ENCODE measurements at regions not wholly inside any gene's neighbourhood (a gene's known extent, or its start where the extent isn't known, plus 50 kb on each side); places are given as distances from the start of the nearest gene placed in this dataset.

DNA sequence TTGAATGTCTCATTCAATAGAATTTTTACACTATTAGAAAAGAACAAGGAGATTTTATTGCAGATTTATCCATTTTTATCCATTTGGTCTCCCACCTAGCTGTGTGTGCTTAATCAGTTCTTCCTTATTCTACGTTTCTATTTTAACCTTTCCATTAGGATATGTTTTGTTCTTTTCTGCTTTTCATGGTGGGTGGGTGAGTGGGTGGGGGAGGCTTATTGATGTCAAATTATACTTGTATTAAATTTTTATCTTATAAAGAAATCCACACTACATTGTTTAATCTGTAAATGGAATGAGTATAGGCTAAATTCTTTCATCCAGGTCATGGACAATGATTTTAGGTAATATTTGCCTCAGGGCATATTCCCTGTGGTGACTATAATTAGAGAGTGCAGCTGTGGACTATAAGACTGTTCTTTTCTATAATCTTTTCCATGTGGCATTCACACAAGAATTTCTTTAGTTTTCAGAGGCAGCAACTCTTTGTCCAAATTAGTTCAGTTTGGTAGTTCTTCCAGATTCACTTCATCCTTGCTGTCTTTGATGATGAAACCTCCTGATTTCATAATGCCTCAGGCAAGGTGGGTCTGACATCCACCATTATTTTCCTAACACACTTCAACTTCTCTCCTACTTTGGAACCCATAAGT is 2451.8 kb downstream of the PCDH7 start:
- Mint-ChIP-seq H3K4me1 (no peaks in the 10 kb centered on the region), H3K4me3 (no peak overlapping the region), H3K36me3 (ENCODE audit: low read depth) (no peaks in the 10 kb centered on the region), H3K27ac (no peak overlapping the region), H3K9me3 (no peaks in the 10 kb centered on the region), H3K27me3 (ENCODE audit: low read depth) (no peaks in the 10 kb centered on the region)
- TF ChIP-seq, protein P1, sequence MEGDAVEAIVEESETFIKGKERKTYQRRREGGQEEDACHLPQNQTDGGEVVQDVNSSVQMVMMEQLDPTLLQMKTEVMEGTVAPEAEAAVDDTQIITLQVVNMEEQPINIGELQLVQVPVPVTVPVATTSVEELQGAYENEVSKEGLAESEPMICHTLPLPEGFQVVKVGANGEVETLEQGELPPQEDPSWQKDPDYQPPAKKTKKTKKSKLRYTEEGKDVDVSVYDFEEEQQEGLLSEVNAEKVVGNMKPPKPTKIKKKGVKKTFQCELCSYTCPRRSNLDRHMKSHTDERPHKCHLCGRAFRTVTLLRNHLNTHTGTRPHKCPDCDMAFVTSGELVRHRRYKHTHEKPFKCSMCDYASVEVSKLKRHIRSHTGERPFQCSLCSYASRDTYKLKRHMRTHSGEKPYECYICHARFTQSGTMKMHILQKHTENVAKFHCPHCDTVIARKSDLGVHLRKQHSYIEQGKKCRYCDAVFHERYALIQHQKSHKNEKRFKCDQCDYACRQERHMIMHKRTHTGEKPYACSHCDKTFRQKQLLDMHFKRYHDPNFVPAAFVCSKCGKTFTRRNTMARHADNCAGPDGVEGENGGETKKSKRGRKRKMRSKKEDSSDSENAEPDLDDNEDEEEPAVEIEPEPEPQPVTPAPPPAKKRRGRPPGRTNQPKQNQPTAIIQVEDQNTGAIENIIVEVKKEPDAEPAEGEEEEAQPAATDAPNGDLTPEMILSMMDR (IDR thresholded peaks at IDR 0.05; ENCODE audit: unreplicated experiment in 3 of 3) = no peak

DNA sequence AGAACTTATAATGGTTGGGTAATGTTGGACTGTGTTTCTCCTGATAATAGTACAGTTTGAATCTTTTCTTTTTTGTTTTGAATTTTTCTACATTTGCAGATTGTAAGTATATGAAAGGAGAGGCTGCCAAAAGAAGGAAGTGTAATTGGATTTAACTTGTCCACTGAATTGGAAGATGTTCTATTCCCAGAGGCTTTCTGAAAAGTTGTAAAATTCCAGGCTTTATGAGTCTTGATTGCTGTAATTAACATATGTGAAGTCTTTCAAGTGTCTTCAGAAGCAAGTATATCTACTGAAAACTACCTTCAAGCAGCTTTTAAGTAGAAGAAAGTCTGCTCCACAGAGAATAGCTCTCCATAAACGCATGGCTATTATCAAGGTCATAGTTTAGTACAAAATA is 2456.4 kb downstream of the PCDH7 start:
- Mint-ChIP-seq H3K27me3 (ENCODE audit: low read depth) (no peaks in the 10 kb centered on the region), H3K36me3 (ENCODE audit: low read depth) (no peaks in the 10 kb centered on the region), H3K4me3 (no peak overlapping the region), H3K4me1 (no peaks in the 10 kb centered on the region), H3K9me3 (peaks cover 8% of the 10 kb centered on the region), H3K27ac (no peak overlapping the region)
- TF ChIP-seq, protein P1 (IDR thresholded peaks at IDR 0.05; ENCODE audit: unreplicated experiment in 3 of 3) = no peak

DNA sequence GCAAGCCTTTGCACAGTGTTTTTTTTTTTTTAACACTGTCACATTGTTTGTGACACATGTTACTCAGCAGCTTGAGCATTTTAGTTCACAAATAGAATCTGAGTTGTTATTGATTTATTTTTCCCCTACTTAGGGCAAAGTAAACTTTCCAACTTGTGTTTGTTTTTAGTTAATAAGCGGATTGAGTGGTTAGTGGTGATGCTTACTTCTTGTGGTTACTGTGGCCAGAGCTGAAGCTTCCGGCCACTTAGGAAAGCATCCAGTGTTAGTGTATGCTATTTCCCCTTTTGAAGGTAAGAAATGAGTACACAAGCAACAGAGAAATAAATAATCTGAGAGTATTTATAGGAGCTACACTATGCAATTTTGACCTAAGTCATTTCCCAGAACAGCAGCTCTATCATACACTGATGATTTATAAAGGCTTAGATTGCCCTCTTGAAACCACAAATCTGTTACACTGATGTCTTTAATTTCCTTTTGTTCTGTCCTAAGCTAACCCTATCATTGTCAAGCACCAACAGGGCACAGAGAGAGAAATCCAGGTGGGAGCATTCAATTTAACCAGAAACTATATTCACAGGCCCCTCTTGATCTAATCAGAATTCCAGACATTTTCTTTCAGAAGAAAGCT is 2464.6 kb downstream of the PCDH7 start:
- Mint-ChIP-seq H3K36me3 (ENCODE audit: low read depth) (no peaks in the 10 kb centered on the region), H3K4me3 (no peak overlapping the region), H3K9me3 (peaks cover 15% of the 10 kb centered on the region), H3K27ac (peak overlapping the region in 1 of 3 experiments; percentile 27), H3K27me3 (ENCODE audit: low read depth) (no peaks in the 10 kb centered on the region), H3K4me1 (no peaks in the 10 kb centered on the region)
- TF ChIP-seq, protein P1 (IDR thresholded peaks at IDR 0.05; ENCODE audit: unreplicated experiment in 3 of 3) = no peak

DNA sequence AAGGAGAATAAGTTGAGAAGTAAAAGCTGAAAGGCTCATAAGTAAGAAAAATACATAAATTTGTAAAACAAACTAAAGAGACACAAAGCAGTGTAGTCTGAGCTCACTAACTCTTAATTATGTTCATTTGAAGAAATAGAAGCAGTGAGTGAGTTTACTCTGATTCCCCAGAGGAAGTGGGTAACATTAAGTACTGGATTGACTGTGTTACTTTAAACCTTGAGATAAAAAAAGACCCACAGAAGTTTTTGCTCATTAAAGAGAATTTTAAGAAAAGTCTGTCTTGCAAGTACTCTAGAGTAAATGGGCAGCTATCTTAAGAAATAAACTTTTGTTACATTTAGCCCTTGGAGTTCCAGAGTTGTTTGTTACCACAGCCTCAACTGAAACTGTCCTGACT is 2466.9 kb downstream of the PCDH7 start:
- no peaks in the 10 kb centered on the region for H3K36me3 Mint-ChIP-seq (ENCODE audit: low read depth)
- TF ChIP-seq, protein P1 (IDR thresholded peaks at IDR 0.05; ENCODE audit: unreplicated experiment in 3 of 3) = no peak
- no peaks in the 10 kb centered on the region for H3K27me3 Mint-ChIP-seq (ENCODE audit: low read depth)

DNA sequence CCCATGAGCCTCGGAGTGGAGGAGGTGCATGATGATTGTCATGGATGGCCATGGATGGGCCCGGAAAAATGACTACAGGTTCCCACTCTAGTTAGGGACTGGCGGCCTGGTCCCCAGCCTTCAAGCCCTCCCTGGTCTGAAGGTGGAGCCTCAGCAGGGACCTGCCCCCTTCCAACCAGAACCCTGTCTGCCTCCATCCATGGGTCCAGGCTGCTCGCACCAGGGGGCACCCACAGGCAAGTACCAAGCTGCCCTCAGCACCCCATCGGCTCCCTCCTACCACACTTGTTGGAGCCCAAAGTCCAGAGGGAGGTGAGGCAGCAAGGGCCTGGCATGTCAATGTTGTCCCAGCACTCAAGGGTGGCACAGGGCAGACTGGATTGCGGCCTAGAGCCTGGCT is 2468.6 kb downstream of the PCDH7 start:
- TF ChIP-seq, protein P1 (IDR thresholded peaks at IDR 0.05; ENCODE audit: unreplicated experiment in 3 of 3) = no peak
- no peaks in the 10 kb centered on the region for H3K27me3 Mint-ChIP-seq (ENCODE audit: low read depth)
- H3K9me3 Mint-ChIP-seq = no peaks in the 10 kb centered on the region
- no peaks in the 10 kb centered on the region for H3K4me1 Mint-ChIP-seq
- no peak overlapping the region for H3K4me3 Mint-ChIP-seq
- H3K36me3 Mint-ChIP-seq (ENCODE audit: low read depth) = no peaks in the 10 kb centered on the region
- H3K27ac Mint-ChIP-seq = no peak overlapping the region

More for the DNA sequence above, 2466.9 kb downstream of the PCDH7 start:
- Mint-ChIP-seq H3K9me3 (peaks cover 6% of the 10 kb centered on the region), H3K4me3 (no peak overlapping the region), H3K4me1 (no peaks in the 10 kb centered on the region), H3K27ac (no peak overlapping the region)

DNA sequence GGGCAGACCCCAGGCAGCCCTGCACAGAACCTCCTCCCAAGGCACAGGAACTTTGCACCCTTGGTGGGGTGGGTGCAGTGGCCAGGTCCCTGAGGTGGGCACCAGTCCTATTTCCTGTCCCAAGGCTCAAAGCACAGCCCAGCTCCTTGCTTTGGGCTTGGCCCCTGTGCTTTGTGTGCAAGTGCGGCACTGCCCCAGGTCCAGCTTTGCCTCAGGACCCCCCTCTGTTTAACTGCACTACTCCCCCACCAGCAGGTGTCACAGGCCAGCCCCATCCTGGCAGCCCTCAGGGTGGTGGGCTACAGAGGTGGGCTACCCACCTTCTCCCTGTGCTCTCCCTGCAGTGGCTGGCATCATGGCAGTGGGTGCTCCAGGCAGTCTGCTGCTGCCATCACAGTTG is 2469.0 kb downstream of the PCDH7 start:
- no peaks in the 10 kb centered on the region for H3K4me1 Mint-ChIP-seq
- H3K9me3 Mint-ChIP-seq = no peaks in the 10 kb centered on the region
- no peak overlapping the region for H3K4me3 Mint-ChIP-seq
- TF ChIP-seq, protein P1 (IDR thresholded peaks at IDR 0.05; ENCODE audit: unreplicated experiment in 3 of 3) = no peak
- no peaks in the 10 kb centered on the region for H3K36me3 Mint-ChIP-seq (ENCODE audit: low read depth)
- no peaks in the 10 kb centered on the region for H3K27me3 Mint-ChIP-seq (ENCODE audit: low read depth)
- no peak overlapping the region for H3K27ac Mint-ChIP-seq

All from nephron (organoid).